ENCODE measurements at regions not wholly inside any gene's neighbourhood (a gene's known extent, or its start where the extent isn't known, plus 50 kb on each side); places are given as distances from the start of the nearest gene placed in this dataset.

DNA sequence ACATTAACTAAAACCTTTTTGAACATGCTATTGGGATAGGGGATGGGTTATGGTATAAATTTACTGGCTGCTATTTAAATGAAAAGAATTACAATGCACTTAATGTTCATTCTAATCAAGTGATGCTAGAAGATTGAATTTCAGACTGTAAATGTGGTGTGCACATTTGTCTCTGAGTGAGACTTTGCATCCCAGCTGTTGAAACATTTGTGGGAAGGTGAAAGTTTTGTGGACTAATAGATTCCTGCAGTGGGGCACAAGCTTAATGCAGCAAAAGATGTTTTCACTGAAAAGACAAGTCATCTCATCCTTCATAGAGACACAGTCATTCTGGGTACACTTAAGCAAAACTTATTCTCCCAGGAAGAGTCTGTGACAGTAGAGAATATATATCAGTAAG, 323.6 kb downstream of the NFIB start:
- no peak for DNase-seq

DNA sequence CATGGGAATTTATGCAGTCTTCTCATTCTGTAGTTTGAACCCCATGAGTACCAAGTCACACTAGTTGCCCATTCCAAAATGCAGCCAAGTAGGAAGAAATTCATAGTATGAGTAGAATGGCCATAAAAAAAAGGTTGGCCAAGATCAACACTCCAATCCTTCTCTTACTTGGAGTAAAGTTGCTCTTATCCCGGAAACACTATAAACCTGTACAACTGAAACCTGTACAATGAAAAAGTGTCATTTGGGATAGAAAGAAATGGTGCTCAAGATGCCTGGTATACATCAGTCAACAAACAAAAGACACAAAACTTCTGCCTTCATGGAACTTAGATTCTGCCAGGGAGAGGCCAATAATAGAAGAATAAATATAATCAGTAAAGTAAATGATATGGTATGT, 325.0 kb downstream of the NFIB start:
- DNase-seq: no peak

DNA sequence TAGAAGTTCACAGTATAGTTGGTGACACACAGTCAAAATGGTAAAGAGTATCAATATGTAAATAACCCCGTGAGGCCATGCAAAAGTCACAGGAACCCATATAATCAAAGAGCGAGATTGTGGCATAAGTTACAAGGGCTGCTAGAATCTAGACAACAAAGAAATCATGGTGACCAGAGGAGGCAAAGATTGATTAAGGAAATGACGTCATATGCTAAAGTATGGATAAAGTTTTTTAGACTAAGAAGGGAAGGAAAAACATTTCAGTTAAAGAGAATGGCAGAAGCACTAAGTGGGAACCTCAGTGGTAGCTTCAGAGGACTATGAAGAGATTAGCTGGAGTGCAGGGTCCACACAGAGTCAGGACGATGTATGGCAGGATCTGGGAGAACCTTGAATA, 330.3 kb downstream of the NFIB start:
- DNase-seq: no peak

DNA sequence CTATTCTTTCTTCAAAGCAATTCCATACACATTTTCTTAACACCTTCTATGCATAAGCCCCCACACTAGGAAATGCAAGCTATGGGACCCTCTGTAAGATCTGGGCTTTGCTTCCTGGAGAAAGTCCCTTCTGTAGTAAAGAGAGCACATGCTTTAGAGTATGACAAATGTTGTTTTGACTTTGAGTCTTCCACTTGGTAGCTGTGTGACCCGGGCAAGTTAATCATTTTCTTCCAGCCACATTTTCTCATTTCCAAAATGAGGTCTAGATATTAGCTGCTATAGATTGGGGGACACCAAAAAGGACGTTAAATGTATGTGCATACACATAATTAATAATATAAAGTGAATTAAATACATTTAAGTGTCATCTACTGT, 334.0 kb downstream of the NFIB start:
- DNase-seq: no peak

DNA sequence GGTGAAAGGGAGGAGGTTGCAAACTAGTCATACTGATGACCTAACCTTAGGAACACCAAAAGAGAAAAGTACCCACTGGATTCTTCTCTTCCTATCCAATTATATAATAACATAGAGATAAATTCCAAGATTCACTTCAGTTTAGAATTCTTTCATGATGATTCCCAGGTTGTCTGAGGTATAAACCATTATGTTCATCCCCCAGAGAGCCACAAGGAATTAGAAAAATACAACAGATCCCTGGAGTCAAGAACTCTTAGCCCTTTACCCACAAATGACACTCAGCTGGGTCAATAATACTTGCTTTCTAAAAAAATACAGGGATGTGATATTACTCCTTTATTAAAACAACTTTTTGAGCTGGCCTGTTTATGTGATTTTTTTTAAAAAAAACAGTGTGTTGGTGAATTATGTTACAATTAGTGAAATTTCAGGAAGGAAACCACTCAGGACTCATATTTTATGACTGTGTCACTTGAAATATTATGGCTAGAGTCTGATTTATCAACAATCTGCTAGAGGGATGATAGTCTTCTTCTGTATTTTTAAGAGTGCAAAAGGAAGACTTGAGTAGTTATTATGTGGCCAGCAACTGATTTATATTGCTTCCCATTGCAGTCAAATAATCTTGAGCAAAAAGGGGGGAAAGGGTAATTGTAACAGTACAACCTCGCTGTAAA, 338.2 kb downstream of the NFIB start:
- DNase-seq: no peak

DNA sequence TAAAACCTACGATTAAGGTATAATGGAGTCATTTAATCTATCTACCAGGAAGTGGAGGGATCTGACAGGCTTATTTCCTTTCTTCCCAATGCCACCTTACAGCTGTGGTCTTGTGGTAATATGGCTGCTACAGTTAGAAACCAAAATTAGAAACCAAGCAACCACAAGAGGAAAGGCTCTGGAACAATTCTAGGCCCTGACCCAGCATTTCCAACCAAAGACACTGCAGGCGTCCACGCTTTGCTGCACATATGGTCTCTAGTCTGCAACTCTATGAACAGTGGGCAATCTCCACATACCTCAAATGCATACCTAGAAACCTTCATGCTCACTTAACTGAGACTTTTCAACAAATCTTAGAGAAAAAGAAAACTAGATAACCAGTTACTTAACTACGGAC, 339.1 kb downstream of the NFIB start:
- peak; percentile 46 for DNase-seq

DNA sequence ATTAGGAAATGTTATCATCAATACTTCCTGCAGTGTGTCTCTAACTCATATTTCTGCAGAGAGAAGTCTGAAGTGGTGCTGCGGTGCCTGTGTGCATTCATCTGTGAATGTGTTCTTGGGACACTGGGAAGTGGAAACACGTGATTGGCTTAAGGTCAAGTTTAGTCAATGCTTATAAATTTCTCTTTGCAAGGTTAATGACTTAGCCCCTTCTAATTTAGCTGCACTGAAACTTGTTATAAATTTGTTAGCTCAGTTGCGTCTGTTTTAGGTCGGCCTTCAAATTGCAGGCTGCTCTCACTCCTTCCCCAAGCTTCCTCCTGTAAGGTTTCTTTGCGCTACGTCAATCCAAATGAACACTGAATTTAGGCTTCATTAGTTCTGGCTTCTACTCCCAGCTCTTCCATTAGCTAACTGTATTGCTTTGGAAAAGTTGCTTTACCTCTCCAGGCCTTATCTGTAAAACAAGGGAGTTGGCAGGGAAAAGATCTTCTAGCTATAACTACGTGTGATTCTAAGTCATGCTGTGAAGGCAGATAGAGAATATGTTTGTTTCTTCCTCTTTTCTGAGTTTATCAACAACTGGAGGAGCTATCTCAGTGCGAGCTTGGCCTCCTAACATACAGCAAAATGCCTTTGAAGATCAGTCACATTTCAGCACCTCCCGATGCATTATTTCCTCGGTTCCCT, 341.8 kb downstream of the NFIB start:
- DNase-seq: no peak

DNA sequence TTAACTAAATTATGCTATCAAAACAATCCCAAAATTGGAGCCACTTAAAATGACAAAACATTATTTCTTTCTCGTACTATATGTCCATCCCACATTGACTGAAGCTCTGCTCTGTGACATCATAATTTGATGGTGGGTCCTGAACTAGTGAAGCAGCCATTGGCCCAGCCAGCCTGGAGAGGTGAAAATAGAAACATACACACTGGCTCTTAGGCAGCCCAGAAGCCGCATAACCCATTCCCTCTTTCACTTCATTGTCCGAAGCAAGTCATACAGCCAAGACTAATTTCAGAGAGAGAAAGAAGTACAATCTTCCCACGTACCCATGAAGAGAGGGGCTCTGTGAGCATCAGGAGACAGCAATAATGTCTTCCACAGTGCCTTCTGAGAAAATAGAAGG, 342.5 kb downstream of the NFIB start:
- no peak for DNase-seq

DNA sequence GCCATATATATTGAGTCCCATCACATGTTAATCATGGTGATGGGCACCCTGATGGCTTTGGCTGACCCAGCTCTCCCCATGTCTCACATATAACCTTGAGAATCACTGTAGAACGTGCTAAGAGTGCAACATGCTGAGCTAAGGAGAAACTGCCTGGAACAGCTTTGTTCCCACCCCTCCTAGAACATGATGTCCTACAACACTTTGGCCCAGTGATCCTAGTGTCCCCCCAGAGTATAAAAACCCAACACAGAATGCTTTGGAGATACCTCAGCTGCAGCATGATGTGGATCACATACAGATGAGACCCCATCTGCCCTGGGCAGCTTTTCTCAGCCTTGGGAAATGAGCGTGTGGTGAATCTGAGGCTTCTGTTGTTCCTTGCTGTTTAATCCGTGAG, 343.5 kb downstream of the NFIB start:
- no peak for DNase-seq

DNA sequence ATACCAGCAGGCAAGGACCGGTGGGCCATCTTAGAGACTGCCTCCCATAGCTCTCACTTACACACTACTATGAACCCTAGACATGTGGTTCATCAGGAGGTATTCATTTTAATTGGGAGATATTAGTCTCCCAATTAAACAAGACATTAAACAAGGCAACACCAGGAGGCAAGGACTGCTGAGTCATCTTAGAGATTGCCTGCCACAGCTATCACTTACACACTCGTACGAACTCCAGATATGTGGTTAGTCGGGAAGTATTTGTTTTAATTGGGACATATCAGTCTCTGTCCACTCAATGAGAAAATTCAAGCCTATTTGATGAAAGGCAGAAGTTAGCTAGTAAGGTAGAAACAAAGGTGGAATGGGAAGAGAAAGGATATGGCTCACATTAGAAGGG, 343.9 kb downstream of the NFIB start:
- DNase-seq: no peak

DNA sequence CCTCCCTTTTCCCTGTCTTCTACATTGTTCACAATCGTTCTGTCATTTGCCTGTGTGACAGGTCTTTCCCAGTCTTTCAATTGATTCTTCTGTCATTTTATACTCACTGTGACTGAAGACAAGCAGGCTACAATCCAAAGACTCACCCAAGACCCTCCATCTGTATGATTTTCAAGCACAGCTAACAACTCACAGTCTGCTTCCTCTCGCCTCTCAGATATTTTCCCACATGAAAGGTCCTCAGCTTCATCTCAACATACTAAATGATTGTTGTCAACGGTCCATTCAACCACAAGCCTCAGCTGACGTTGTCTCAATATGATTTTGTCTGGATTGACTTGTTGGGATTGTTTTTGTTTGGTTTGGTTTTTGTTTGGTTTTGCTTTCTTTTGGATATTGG, 346.5 kb downstream of the NFIB start:
- no peak for DNase-seq

DNA sequence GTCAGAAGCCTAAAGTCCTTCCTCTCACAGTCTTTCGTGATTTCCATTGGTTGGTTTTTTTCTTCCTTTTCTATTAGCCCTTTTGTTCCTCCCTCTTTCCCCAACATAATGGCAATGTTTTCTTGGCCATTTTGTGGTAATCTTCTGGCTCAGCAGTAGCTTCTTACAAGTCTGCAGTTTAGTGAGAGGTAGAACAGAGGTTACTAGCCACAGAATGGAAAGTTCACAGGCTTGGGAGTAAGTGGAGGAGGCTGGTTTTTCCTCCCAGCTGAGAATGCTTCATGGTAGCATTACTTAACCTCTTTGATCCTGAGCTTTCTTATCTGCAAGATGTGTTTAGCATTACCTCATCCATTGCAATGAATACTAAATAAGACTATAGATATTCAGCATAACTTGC, 346.9 kb downstream of the NFIB start:
- DNase-seq: no peak

DNA sequence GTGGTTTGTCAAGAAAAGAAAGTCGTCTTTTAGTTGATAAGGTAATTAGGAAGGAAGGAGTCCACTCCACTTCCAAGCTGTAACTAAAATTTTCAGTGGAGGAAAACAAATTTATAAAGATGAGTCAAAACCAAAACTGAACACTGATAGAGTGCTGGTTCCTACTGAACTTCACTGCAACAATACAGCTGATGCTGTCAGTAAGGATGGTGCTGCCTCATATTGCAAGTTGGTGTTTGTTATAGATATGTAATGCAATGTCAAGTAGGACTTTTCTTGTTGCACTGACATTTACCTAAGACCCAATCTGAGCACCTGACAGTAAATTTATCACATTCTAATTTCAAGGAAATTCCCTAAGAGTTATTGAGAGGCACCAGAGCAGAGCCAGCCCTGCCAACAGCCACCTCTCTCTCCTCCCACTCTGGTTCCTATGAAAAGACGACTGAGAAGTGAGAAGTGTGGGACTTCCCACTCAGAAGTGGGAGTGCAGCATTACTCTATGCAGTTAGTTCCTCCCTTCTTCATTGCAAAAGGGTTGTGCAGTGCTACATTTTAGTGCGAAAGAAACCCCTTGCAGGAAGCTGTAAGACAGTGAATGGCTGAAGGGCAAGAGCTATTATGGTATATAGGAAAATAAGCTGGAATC, 350.8 kb downstream of the NFIB start:
- no peak for DNase-seq

DNA sequence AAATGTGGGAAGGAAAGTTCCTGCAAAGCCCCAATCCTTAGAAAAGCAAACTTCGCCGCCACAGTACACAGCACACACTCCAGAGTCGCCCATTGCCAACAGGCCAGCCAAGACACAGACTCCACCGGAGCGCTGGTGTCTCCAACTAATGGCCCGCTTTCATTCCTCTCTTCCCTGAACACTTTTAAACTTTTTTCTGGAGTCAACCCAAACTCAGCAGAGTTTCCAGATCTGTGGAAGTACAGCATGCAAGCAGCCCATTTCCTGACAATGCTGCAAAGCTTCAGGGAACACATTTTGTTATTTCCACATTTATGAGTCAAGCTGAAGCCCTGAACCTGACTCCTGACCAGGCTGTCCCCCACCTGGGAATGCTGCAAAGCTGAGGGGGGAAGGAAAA, 351.9 kb downstream of the NFIB start:
- DNase-seq: peak; percentile 67

DNA sequence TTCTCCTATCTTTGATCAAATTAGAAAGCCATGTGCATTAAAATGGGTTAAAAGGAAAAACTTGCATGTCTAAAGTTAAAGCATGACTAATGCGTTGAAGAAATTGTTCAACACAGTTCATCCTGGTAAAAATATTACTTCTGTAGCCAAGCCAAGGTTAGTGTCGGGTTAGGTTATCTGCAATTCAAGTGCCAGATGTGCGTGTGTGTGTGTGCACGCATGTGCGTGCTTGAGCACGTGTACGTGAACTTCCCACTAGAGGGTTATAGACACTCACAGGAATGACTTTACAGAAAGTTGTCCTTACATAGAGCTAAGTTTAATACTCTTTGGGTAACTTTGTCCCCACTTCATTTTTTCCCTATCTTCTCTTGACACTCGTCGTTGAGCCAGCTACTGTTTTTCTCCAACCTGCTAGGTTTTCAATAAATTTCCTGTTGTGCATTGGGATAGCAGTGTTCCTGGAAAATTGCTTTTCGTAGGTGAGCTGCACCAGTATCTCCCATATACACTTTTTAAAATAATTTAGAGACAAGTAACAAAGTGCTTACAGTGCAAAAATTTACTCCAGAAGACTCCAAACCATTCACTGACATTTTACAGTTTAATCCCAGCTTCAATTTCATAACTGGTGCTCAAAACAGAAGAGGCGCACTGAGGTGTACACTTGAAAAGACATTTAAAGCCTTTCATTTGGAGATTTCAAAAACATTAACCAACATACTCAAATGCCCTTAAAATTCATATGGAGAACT, 353.8 kb downstream of the NFIB start:
- no peak for DNase-seq

DNA sequence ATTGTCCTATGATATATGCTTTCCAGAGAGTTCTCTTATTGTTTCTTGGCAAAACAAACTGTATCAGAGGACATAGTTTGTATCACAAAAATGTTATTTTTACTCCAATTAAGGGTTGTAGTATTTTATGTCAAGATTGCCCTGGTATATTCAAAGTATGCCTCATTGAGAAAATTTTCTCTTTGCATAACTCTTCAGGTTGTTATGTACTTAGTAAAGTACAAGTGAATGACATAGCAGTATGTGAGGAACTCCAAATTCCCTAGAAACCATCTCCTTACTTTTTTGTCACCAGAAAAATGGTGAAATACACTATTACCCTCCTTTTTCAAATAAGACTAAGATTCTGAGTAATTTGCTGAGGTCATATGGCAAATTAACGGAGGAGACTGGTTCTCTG, 355.3 kb downstream of the NFIB start:
- no peak for DNase-seq

DNA sequence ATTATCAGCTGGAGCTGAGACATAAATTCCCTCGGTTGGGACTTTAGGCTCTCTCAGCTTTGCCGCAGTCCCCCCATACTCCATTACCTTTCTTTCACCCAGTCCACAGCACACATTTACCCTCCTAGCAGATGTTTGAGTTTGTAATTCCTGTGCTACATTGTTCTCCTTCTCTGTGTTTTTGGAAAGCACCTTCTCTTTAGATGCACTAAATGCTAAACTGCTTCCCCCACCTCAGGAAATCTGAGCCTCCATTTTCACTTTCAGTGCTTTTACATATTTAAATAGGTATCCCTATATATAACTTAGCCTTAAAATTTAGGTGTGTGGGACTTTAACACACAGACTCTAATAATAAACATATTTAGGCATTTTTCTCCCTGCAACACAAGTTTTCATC, 356.9 kb downstream of the NFIB start:
- no peak for DNase-seq

DNA sequence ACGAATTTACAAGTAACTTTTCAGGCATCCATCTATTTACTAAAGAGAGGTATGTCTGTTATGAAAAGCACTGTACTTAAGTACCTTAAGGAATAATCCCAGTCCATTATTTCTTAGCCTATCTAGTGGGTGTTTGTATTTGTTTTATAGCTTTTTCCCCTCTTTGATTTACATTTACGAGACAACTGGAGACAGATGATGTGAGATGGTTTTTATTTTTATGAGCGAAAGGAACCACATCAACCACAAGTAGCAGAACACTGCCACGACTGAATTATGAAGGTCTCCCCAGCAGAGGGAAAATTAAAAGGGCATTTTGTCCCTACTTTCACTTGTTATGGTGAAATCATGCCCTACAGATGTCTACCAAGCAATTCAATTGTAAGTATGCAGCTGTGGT, 357.8 kb downstream of the NFIB start:
- no peak for DNase-seq

DNA sequence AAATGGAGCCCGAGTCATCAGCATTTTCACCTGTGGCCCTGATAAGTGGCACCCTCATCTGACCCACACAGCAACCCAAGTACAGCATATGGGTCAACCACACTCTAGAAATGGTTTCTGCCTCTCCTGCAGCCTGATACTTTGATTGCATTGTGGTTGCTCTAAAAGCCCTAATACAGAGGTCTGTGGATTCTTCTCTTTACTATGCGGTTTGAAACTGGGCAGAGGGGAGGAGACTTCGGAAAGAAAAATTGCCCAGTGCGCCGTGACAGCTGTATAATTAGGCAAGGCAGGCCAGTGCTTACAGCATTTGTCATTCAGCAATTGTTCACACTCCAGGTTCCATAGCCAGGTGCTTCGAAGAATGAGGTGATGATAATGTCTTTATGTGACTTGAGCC, 361.0 kb downstream of the NFIB start:
- DNase-seq: no peak

DNA sequence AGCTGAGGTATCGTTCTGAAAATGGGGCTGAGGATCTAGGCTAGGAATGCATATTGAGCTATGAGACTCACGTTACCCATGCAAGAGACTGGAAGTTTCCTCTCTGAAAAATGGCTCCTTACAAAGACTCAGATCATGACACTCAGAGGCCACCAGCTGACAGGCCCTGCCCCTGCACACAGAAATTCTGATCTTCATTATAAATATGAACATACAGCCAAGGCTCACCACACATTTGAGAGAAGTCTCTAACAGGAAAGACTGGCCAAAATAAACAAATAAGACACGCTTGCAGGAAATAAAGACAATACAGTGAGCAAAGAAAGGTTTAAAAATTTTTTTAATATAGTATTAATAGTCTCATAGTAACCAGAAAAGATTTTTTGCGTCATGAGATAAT, 365.9 kb downstream of the NFIB start:
- no peak for DNase-seq

DNA sequence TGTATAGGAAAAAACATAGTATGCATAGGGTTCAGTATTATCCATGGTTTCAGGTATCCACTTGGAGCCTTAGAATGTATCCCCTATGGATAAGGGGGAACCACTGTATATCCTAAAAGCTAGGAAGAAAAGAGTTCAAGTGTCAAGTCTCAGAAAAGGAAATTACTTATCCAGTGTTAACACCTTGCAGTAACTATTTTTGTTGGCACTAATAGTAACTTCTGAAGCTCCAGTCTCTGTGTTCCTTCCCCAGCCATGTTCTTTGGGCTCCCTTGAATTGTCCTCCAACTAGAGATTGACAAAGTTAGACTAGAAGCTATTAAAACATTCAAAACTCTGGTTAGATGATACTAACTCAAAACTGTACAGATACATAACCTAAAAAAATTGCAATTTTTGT, 370.8 kb downstream of the NFIB start:
- no peak for DNase-seq

DNA sequence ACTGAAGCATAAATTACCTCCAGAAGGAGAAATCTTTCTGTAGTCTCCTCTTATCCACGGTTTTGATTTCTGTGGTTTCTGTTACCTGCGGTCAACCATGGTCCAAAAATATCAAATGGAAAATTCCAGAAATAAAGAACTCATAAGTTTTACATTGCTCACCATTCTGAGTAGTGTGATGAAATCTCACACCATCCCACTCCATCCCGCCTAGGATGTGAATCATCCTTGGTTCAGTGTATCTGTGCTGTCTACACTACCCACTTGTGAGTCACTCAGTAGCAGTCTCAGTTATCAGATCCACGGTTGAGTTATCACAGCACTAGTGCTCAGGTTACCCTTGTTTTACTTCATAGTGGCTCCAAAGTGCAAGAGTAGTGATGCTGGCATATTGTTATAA, 371.2 kb downstream of the NFIB start:
- DNase-seq: no peak

DNA sequence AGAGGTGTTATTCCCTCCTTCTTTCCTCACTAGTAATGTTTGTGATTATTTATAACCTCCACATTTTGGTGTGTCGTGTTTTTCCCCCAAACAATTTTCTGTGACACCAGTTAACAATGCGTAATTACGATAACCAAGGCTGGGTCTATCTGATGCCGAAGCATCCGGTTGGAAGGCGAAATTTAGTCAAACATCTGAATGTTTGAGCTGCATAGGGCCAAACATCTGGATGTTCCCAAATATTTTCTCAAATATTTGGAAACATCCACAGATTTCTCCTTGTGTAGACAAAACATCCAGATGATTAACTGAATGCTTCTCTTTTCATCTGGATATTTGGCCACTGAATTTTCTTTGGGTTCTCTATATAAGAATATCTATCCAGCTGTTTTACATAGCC, 371.7 kb downstream of the NFIB start:
- no peak for DNase-seq

DNA sequence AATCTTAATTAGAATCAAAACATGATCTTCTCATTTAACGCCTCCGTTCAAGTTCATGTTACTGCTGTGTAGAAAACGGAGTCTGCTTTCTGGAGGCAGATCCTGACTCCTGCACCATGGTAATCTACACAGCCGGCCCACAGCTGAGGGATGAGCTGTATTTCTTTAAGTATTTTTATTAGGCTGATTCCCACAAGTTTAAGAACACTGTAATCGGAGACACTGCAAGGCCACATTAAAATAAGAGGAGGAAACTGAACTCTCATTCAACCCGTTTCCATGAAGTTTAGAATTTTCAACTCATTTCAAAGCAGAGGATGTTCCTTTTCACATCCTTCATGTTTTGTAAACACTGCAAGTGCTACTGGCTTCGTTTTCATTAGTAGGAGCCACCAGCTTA, 372.2 kb downstream of the NFIB start:
- DNase-seq: peak; percentile 60
